ENCODE measurements at regions not wholly inside any gene's neighbourhood (a gene's known extent, or its start where the extent isn't known, plus 50 kb on each side); places are given as distances from the start of the nearest gene placed in this dataset.

DNA sequence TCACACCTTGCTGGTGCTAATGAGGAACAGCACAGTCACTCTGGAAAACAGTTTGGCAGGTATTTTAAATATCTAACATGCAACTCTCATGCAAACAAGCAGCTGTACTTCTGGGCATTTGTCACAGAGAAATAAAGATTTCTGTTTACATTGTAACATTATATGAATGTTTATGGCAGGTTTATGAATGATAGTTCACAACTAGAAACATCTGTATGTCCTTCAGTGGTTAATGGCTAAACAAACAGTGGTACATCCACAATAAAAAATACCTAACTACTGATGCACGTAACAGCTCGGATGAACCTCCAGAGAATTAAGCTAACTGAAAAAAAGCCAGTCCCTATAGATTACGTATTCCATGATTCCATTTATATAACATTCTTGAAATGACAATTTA lies 109.6 kb downstream of the GPR37 start (continued):
- TF ChIP-seq EZH2phosphoT487 (IDR thresholded peaks at IDR 0.05; ENCODE audit: unreplicated experiment), result no peak
- no peak for TF ChIP-seq ZNF331 (CRISPR knock-in tag; IDR thresholded peaks at IDR 0.05; ENCODE audit: low read depth)
- TF ChIP-seq JUNB (IDR thresholded peaks at IDR 0.05; ENCODE audit: unreplicated experiment), result no peak

DNA sequence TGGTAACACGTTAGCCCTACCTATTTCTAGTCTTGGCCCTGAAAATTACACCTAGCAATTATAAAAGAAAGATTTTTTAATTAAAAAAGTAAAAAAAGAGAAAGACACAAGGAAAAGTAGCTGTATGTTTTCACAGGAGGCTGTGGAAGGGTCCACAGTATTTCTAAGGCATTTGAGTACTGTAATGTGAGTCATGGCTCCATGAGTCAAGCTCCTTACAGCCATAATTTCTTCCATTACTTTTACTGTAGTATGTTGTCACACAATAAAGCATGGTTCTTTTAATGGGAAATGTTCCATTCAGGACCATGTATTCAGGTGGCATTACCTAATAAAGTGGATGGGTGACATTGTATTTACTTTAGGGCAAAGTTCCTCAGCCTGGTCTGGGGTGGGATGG lies 113.4 kb downstream of the GPR37 start:
- Histone ChIP-seq H3K79me2 (replicated peaks; ENCODE audit: insufficient read depth) (no peaks in the 10 kb centered on the region), H2AFZ (no peak overlapping the region), H3K9me2 (ENCODE audit: insufficient read depth) (peaks cover 3% of the 10 kb centered on the region; the same call in 1 of the 2 replicates), H3F3A (replicated peaks; ENCODE audit: low read depth) (no peaks in the 10 kb centered on the region), H3K36me3 (ENCODE audit: insufficient read depth) (no peaks in the 10 kb centered on the region), H3K4me2 (no peak overlapping the region), H3K4me3 (no peak overlapping the region), H3K4me1 (ENCODE audit: insufficient read depth) (peaks cover 4% of the 10 kb centered on the region; the same call in 1 of the 2 replicates), H3K27ac (ENCODE audit: low read depth) (no peak overlapping the region), H3K27me3 (ENCODE audit: insufficient read depth) (no peaks in the 10 kb centered on the region), H4K20me1 (replicated peaks; ENCODE audit: insufficient read depth) (no peaks in the 10 kb centered on the region)
- Mint-ChIP-seq H3K9me3 (no peaks in the 10 kb centered on the region), H3K27me3 (ENCODE audit: insufficient read depth, low read depth, poor library complexity) (no peaks in the 10 kb centered on the region), H3K27ac (no peak overlapping the region), H3K36me3 (ENCODE audit: low read depth) (no peaks in the 10 kb centered on the region), H3K4me3 (no peak overlapping the region), H3K4me1 (no peaks in the 10 kb centered on the region)
- TF ChIP-seq, protein P1, sequence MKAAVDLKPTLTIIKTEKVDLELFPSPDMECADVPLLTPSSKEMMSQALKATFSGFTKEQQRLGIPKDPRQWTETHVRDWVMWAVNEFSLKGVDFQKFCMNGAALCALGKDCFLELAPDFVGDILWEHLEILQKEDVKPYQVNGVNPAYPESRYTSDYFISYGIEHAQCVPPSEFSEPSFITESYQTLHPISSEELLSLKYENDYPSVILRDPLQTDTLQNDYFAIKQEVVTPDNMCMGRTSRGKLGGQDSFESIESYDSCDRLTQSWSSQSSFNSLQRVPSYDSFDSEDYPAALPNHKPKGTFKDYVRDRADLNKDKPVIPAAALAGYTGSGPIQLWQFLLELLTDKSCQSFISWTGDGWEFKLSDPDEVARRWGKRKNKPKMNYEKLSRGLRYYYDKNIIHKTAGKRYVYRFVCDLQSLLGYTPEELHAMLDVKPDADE (IDR thresholded peaks at IDR 0.05), result no peak
- no peak for TF ChIP-seq JUNB (IDR thresholded peaks at IDR 0.05; ENCODE audit: unreplicated experiment)
- no peak for TF ChIP-seq POLR2AphosphoS5 (IDR thresholded peaks at IDR 0.05; ENCODE audit: low read depth)
- TF ChIP-seq, protein P2, sequence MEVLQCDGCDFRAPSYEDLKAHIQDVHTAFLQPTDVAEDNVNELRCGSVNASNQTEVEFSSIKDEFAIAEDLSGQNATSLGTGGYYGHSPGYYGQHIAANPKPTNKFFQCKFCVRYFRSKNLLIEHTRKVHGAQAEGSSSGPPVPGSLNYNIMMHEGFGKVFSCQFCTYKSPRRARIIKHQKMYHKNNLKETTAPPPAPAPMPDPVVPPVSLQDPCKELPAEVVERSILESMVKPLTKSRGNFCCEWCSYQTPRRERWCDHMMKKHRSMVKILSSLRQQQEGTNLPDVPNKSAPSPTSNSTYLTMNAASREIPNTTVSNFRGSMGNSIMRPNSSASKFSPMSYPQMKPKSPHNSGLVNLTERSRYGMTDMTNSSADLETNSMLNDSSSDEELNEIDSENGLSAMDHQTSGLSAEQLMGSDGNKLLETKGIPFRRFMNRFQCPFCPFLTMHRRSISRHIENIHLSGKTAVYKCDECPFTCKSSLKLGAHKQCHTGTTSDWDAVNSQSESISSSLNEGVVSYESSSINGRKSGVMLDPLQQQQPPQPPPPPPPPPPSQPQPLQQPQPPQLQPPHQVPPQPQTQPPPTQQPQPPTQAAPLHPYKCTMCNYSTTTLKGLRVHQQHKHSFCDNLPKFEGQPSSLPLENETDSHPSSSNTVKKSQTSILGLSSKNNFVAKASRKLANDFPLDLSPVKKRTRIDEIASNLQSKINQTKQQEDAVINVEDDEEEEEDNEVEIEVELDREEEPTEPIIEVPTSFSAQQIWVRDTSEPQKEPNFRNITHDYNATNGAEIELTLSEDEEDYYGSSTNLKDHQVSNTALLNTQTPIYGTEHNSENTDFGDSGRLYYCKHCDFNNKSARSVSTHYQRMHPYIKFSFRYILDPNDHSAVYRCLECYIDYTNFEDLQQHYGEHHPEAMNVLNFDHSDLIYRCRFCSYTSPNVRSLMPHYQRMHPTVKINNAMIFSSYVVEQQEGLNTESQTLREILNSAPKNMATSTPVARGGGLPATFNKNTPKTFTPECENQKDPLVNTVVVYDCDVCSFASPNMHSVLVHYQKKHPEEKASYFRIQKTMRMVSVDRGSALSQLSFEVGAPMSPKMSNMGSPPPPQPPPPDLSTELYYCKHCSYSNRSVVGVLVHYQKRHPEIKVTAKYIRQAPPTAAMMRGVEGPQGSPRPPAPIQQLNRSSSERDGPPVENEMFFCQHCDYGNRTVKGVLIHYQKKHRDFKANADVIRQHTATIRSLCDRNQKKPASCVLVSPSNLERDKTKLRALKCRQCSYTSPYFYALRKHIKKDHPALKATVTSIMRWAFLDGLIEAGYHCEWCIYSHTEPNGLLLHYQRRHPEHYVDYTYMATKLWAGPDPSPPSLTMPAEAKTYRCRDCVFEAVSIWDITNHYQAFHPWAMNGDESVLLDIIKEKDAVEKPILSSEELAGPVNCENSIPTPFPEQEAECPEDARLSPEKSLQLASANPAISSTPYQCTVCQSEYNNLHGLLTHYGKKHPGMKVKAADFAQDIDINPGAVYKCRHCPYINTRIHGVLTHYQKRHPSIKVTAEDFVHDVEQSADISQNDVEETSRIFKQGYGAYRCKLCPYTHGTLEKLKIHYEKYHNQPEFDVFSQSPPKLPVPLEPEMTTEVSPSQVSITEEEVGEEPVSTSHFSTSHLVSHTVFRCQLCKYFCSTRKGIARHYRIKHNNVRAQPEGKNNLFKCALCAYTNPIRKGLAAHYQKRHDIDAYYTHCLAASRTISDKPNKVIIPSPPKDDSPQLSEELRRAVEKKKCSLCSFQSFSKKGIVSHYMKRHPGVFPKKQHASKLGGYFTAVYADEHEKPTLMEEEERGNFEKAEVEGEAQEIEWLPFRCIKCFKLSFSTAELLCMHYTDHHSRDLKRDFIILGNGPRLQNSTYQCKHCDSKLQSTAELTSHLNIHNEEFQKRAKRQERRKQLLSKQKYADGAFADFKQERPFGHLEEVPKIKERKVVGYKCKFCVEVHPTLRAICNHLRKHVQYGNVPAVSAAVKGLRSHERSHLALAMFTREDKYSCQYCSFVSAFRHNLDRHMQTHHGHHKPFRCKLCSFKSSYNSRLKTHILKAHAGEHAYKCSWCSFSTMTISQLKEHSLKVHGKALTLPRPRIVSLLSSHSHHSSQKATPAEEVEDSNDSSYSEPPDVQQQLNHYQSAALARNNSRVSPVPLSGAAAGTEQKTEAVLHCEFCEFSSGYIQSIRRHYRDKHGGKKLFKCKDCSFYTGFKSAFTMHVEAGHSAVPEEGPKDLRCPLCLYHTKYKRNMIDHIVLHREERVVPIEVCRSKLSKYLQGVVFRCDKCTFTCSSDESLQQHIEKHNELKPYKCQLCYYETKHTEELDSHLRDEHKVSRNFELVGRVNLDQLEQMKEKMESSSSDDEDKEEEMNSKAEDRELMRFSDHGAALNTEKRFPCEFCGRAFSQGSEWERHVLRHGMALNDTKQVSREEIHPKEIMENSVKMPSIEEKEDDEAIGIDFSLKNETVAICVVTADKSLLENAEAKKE (CRISPR knock-in tag; IDR thresholded peaks at IDR 0.05), result no peak
- no peak for TF ChIP-seq NANOG (IDR thresholded peaks at IDR 0.05; ENCODE audit: borderline replicate concordance)
- no peak for TF ChIP-seq ZNF114 (CRISPR knock-in tag; IDR thresholded peaks at IDR 0.05)
- no peak for TF ChIP-seq EZH2phosphoT487 (IDR thresholded peaks at IDR 0.05; ENCODE audit: unreplicated experiment)
- TF ChIP-seq, protein P3, sequence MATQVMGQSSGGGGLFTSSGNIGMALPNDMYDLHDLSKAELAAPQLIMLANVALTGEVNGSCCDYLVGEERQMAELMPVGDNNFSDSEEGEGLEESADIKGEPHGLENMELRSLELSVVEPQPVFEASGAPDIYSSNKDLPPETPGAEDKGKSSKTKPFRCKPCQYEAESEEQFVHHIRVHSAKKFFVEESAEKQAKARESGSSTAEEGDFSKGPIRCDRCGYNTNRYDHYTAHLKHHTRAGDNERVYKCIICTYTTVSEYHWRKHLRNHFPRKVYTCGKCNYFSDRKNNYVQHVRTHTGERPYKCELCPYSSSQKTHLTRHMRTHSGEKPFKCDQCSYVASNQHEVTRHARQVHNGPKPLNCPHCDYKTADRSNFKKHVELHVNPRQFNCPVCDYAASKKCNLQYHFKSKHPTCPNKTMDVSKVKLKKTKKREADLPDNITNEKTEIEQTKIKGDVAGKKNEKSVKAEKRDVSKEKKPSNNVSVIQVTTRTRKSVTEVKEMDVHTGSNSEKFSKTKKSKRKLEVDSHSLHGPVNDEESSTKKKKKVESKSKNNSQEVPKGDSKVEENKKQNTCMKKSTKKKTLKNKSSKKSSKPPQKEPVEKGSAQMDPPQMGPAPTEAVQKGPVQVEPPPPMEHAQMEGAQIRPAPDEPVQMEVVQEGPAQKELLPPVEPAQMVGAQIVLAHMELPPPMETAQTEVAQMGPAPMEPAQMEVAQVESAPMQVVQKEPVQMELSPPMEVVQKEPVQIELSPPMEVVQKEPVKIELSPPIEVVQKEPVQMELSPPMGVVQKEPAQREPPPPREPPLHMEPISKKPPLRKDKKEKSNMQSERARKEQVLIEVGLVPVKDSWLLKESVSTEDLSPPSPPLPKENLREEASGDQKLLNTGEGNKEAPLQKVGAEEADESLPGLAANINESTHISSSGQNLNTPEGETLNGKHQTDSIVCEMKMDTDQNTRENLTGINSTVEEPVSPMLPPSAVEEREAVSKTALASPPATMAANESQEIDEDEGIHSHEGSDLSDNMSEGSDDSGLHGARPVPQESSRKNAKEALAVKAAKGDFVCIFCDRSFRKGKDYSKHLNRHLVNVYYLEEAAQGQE (IDR thresholded peaks at IDR 0.05; ENCODE audit: unreplicated experiment), result no peak
- TF ChIP-seq ZNF331 (CRISPR knock-in tag; IDR thresholded peaks at IDR 0.05; ENCODE audit: low read depth), result no peak
- TF ChIP-seq STAT1 (IDR thresholded peaks at IDR 0.05; ENCODE audit: unreplicated experiment), result no peak
- no peak for TF ChIP-seq CREB1 (CRISPR knock-in tag; IDR thresholded peaks at IDR 0.05; ENCODE audit: low read depth)
- TF ChIP-seq, protein P4, sequence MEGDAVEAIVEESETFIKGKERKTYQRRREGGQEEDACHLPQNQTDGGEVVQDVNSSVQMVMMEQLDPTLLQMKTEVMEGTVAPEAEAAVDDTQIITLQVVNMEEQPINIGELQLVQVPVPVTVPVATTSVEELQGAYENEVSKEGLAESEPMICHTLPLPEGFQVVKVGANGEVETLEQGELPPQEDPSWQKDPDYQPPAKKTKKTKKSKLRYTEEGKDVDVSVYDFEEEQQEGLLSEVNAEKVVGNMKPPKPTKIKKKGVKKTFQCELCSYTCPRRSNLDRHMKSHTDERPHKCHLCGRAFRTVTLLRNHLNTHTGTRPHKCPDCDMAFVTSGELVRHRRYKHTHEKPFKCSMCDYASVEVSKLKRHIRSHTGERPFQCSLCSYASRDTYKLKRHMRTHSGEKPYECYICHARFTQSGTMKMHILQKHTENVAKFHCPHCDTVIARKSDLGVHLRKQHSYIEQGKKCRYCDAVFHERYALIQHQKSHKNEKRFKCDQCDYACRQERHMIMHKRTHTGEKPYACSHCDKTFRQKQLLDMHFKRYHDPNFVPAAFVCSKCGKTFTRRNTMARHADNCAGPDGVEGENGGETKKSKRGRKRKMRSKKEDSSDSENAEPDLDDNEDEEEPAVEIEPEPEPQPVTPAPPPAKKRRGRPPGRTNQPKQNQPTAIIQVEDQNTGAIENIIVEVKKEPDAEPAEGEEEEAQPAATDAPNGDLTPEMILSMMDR (conservative IDR thresholded peaks at IDR 0.05; ENCODE audit: low read depth in 2 of 2), result no peak
- DNase-seq (ENCODE audit: low spot score) (no peak), ATAC-seq (no peak)

Data from GM23338 (cell line).